Left cardiac atrium (tissue), 4 donors: ENCODE measurements at regions not wholly inside any gene's neighbourhood (a gene's known extent, or its start where the extent isn't known, plus 50 kb on each side); places are given as distances from the start of the nearest gene placed in this dataset.

Experiments
- ATAC-seq, 2 donors: fragments of 200-7000 bp; cut with Tn5 transposase; one replicate each; pipeline ENCODE4 v1.9.1; 2020; ENCODE audit warnings: mild to moderate bottlenecking in 2 of 2, moderate library complexity in 2 of 2
- DNase-seq: peaks from one replicate; pipeline ENCODE4 v3.0.0-alpha.2; 2020
- intact Hi-C, 2 donors: fragments of 100-400 bp; cut with DNase I; formaldehyde crosslinking; loops; one replicate each; pipeline versions ENCODE4 v1.14.1 to v1.15.1; 2022 to 2023
- donor health status: DM: no; HTN: yes; CAD: no.
- donor health status: DM: no; HTN: yes; CAD: no; lungs with severe emphysema.
- donor health status: DM: yes; HTN: yes; CAD: no.
- donor health status: Dilated cardiomyopathy.

DNA sequence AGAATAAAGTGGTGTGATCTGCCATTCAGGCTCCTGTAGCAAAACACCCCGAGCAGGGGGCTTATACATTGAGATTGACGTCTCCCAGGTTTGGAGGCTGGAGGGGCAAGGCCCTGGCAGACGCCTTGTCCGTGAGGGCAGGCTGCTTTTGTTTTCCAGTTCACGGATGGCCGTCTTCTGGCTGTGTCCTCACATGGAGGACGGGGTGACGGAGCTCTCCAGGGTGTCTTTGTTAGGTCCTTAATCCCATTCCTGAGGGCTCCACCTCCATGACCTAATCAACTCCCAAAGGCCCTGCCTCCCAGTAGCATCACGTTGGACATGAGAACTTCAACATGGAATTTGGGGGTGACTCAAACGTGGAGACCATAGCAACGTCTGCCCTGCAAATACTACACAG, 147.7 kb downstream of the KIF26A start:
- intact Hi-C loops: no loop called here
- ATAC-seq (no peak), DNase-seq (peak; percentile 3)

GRCh38 chr14:104286496-104286895, 148.1 kb downstream of the KIF26A start:
- intact Hi-C loops: no loop called here
- peak; percentile 7 for DNase-seq
- ATAC-seq: no peak

- peak; percentile 8 for DNase-seq
- intact Hi-C loops: no loop called here
- no peak for ATAC-seq
Observed at GRCh38 chr14:104287301-104288009, 149.1 kb downstream of the KIF26A start.

DNA sequence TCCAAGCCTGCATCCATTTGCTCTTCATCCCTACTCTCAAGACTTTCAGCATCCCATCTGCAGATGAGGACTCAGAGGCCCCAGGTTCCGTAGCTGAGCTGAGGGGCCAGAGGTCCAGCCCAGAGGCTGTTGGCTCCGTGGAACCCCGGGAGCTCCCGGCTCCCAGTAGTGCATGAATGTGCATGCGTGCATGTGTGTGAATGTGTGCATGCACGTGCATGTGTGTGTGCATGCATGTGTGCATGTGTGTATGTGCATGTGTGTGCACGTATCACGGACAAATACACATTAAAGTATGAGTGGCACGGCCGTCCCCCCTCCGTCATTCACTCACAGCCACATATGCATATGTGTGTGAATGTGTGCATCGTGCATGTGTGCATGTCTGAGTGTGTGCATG, 149.9 kb downstream of the KIF26A start:
- ATAC-seq (no peak), DNase-seq (no peak)
- intact Hi-C loops: no loop called here

GRCh38 chr14:104289507-104289906, 151.1 kb downstream of the KIF26A start:
- ATAC-seq (no peak), DNase-seq (peak; percentile 7)
- intact Hi-C loops: no loop called here

DNA sequence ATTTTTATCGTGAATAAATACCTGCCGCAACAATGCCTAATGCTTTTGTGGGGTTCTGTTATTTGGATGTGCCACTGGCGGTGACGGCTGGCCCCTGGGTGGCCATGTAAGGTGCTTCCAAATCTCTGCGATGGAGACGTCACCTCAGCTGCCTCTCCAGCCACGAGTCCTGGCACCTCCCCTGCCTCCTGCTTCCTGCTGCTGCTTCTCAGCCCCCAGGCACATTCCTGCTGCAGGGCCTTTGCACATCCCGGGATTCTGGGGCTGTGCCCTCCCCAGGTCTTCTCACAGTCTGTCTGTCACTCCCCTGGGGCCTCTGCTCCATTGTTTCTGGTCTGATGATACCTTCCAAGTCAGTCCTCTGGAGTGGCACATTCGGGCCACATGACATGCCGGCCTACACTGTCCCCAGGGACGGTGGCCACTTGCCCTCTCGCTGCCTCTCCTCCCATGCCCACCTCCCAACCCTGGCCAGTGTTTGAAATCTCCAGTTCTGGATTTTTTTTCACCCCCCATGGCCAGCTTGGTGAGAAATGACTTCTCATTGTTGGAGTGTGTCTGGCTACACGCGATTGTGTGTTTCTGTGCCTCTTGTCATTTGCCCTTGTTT, 151.8 kb downstream of the KIF26A start:
- intact Hi-C loops: no loop called here
- peak; percentile 12 for DNase-seq
- ATAC-seq: no peak

DNA sequence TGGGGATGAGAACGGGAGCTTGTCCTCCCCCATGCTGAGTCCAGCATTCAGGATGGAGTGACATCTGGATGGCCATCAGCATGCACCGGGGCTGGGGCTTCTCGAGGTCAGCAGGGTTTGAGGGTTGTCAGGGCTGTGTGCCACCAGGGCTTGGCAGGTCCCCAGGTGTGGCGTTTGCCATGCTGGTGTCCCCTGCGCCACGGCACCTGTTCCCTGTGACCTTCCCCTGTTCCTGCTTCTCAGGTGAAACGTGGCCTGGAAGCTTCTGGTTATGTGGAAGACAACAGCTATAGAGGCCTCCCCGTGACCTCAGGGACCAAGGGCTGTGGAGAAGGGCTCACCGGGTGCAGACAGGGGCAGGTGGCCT, 152.4 kb downstream of the KIF26A start:
- ATAC-seq: no peak
- intact Hi-C loops: no loop called here
- peak; percentile 7 for DNase-seq

DNA sequence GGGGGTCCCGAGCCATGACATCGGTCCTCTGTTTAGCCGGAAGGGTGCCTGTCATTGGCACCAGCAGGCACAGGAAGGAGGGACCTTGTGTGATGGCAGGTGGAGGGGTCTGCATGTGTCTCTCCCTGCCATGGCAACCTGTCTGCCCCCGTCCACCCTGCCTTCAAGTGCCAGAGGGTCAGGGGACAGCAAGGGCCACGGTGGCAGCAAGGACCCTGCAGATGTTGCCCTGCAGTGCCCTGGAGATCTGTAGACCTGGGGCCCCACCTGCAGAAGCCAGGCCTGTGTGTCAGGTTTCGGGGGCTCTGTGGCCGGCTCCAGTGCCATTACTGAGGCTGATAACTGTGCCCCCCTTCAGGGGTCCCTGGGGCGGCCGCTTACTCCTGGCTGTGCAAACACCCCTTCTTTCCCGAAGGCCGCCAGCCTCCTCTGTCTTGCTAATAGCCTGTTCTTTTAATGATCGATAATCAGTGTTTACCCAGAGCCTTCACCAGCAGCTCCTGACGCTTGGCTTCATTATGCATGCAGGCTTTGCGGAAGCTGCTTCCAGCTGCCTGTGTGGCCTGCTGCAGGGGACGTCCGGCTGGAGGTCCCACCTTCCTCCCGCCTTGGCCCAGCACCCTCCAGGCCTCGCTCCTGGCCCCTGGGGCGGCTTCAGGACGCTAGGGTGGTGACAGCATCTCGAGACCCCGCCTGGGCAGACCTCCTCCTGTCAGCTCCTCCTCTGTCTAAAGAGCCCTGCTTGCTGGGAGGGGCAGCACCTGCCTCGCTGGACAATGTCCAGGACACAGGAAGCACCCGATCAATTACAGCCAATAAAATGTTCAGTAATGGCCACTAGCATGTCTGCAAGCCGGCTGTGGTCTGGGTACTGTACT, 153.0 kb downstream of the KIF26A start:
- intact Hi-C loops: no loop called here
- DNase-seq: peak; percentile 11
- no peak for ATAC-seq

DNA sequence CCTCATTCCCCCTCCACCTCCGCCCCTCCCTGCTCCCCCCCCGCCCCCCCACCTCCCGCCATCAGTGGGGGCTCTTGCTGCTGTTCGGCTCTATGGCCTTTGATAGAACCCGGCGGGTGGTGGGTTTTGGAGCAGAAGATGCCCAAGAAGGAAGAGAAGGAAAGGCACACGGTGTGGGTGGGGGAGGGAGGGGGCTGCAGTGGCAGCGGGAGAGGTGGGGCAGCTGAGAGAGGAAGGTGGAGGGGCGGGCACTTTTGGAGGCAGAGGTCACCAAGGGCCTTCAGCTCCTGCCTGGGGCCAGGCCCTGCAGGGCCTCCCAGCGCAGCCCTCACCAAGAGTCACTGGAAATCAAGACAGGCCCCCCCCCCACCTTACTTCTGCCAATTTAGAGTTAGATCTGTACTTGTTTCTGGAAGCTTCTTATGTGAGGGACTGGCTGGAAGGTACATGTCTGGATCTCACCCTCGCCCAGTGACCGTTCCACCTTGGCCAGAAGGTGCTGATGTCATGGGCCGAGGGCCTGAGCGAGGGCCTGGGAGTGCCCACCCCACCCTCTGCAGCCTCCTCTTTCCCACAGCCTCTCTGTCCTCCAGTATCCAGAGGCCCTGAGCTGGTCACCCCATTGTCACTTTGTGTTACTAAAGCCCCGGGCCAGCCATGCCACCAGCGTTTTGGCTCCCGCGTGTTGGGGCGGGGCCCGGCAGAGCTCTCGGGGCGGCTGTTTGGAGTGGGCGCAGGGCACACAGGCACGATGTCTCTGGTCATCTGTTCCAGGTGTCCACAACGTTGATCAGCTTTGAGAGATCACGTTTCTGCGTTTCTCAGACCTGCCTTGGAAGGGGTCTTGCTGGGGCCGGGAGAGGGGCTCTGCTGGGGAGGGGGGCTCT, 153.9 kb downstream of the KIF26A start:
- DNase-seq: peak; percentile 10
- no peak for ATAC-seq
- intact Hi-C loops: no loop called here

DNA sequence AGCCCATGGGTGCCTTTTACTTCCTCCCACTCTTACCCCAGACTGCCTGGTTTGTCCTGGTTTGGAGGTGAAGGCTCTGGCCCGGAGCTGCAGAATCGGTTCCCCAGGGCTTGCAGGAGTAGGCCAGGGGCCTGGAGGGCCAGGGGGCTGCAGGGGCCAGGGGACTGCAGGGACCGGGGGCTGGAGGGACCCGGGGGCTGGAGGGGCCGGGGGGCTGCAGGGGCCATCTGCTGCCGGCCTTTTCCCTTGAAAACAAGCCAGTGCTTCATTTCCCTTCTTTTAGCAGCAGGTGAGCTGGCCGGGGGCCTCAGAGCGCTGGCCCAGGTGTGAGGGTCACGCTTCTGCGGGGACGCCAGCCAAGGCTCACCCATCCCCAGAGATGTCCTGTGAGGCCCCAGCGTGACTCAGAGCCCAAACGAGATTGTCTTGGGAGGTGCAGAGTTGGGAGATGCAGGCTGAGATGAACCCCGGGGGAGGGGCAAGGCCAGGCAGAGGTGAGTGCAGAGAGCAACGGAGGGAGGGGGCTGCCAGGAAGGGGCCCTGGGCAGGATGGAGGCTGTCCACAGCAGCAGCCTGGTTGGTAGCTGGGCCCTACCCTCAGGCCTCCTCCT, 154.9 kb downstream of the KIF26A start:
- intact Hi-C loops: no loop called here
- ATAC-seq (no peak), DNase-seq (peak; percentile 3)

DNA sequence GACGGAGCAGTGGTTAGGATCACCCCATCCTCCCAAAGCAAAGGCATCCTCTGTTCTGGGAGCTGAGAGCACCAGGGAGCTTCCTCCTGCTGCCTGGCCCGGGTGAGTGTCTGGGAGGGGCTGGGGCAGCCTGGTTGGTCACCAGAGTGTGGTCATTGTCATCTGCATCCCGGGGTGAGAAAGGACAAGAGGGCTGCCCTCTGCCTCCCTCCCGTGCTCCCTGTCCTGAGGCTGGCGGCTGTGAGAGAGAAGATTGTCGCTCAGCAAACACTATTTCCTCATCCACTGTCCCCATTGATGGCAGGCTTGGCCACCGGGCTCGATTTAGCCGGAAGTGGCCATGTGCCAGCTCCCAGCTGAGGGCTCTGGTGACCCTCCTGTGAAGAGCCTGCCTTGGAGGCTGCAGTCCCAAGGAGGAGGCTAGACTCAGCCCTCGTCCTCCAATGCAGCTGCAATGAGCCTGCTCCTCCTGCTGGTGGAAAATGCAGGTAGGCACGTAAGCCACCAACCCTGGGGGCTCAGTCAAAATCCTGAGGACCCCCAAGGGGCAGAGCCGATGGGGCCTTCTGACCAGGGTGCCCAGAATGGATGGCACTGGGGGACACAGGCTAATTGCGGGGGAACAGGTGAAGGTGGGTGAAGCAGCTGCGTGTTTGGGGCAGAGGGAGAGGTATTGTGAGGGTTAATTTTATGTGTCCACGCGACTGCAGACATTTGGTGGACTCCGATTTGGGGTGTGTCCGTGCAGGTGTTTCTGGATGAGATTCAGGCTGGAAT, 155.7 kb downstream of the KIF26A start:
- no peak for ATAC-seq
- DNase-seq: peak; percentile 20
- intact Hi-C loops: no loop called here

GRCh38 chr14:104294628-104294982, 156.2 kb downstream of the KIF26A start:
- intact Hi-C loops: no loop called here
- ATAC-seq (no peak), DNase-seq (peak; percentile 50)

- intact Hi-C loops: no loop called here
- peak; percentile 22 for DNase-seq
- ATAC-seq: no peak
Observed at GRCh38 chr14:104294983-104295680, 156.7 kb downstream of the KIF26A start.

- intact Hi-C loops: no loop called here
- no peak for ATAC-seq
- DNase-seq: peak; percentile 12
Observed at GRCh38 chr14:104295681-104296387, 157.4 kb downstream of the KIF26A start.

- DNase-seq (peak; percentile 70), ATAC-seq (peak in 1 of 2 donors; percentile 47)
- intact Hi-C loops: no loop called here
Observed at GRCh38 chr14:104296388-104297312, 158.3 kb downstream of the KIF26A start.

DNA sequence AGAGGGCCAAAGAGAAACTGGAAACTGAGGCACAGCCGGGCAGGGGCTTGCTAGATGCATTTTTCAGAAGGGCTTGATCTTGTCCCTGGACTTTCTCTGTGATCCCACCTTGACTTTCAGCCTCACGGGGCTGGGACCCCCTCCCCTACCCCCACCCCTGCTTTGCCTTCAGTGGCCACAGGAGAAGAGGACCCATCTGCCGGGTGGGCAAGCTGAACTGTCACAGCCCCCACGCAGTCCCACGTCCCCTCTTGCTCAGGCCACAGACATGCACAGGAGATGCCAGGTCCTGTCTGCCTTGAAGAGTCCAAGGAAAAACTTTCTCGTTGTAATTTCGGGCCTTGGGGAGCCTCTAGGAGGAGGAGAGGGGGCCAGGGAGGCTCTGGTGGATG, 158.9 kb downstream of the KIF26A start:
- DNase-seq: no peak
- intact Hi-C loops: no loop called here
- ATAC-seq: no peak
